ENCODE measurements at regions not wholly inside any gene's neighbourhood (a gene's known extent, or its start where the extent isn't known, plus 50 kb on each side); places are given as distances from the start of the nearest gene placed in this dataset.

DNA sequence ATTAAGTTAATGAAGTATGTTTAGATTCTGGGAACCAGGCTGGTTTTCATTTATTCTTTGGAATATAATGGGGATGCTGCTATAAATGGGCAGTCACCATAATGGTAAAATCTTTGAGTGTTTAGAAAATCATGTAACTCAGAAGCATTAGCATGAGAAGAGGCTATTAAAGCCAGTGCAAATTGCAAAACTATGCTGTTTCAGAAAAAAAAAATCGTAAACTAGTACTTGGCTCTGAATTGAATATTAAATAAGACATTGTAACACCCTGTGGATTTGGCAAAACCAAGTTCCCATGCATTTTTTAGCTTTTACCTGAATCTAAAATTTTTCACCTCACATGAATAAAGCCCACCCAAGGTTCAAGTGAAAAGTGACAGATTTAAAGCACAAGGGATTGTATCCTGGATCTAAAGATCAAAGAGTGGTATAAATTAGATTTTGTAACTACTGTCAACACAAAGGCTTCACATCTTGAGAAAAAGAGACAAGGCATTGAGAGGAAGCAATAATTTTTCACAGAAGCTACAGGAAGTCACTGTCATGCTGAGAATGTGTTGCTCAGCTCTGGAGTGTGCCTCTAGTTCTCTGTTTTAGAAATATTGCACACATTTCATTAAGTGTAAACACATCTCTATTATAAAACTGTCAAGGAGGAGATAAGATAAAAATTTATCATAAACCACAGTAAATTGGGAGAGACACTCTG is 142.2 kb downstream of the ABCA8 start:
- TF ChIP-seq, protein P1, sequence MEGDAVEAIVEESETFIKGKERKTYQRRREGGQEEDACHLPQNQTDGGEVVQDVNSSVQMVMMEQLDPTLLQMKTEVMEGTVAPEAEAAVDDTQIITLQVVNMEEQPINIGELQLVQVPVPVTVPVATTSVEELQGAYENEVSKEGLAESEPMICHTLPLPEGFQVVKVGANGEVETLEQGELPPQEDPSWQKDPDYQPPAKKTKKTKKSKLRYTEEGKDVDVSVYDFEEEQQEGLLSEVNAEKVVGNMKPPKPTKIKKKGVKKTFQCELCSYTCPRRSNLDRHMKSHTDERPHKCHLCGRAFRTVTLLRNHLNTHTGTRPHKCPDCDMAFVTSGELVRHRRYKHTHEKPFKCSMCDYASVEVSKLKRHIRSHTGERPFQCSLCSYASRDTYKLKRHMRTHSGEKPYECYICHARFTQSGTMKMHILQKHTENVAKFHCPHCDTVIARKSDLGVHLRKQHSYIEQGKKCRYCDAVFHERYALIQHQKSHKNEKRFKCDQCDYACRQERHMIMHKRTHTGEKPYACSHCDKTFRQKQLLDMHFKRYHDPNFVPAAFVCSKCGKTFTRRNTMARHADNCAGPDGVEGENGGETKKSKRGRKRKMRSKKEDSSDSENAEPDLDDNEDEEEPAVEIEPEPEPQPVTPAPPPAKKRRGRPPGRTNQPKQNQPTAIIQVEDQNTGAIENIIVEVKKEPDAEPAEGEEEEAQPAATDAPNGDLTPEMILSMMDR (IDR thresholded peaks at IDR 0.05; ENCODE audit: insufficient read depth, missing control alignments), result no peak
- DNase-seq (ENCODE audit: insufficient read length, low spot score), result no peak
- FAIRE-seq, result no peak

DNA sequence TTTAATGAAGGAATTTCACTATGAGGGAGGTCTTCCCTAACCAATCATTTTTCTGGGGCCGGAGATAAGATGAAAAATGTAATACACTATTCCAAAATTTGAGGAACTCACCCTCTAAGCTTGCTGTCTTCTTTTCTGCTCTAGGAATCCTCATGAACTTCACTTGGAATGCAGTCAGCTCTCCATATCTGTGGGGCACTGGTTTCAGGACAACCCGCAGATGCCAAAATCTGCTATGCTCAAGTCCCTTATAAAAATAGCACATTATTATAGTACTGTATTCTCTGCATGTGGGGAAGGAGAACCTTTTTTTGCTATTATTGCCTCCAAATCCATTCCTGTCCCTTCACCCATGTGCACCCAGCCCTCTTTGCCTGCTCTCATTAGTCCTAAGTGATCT is 146.0 kb downstream of the ABCA8 start:
- TF ChIP-seq, protein P1 (IDR thresholded peaks at IDR 0.05; ENCODE audit: insufficient read depth, missing control alignments), result no peak
- DNase-seq (ENCODE audit: insufficient read length, low spot score), result no peak
- FAIRE-seq, result no peak

DNA sequence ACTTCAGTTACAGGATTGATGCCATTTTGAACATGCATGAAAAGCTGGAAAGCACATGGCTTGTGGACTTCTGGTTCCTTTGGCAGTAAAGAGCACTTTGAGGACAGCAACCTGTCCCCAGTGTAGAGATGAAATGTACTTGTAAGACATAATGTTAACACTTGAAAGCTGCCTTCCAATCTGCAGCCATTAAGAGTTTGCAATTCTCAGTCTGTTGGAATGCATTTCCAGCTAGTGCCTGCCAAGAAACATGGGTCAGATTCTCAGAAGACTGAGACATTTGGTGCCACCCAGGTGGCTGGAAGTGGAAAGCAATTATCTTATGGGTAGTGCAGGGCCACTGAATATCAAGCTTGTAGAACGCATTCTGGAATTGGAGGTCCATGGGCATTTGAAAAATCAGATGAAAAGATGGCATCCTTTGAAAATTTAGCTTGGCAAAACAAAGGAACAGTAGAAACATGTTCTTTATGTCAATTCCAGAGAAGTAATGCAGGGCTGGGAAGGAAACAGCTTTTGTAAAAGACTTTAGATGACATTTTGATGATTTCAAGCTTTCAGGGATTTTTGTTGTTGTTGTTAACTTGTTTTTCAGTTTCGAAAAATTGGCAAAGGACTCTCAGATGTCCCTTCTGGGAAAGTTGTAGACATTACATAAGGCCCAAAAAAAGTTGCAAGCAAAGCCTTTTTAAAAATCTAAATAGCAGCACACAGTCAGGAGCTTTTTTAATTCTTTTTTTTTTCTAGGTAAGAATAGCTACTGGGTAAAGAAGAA is 147.0 kb downstream of the ABCA8 start:
- no peak for DNase-seq (ENCODE audit: insufficient read length, low spot score)
- TF ChIP-seq, protein P1 (IDR thresholded peaks at IDR 0.05; ENCODE audit: insufficient read depth, missing control alignments), result no peak
- no peak for FAIRE-seq

DNA sequence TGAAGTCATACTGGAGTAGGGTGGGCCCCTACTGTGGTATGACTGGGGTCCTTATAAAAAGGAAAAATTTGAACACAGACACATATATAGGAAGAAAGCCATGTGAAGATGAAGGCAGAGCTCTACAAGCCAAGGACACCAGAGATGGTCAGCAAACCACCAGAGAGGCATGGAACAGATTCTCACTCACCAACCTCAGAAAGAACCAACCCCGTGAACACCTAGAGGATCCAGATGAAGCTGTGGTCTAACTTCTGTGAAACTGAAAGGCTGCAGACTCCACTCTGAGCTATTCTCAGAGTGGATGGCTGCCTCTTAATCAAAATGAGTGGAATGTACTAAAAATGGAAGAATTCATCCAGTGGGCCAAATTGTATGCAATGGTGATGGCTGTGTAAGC is 149.6 kb downstream of the ABCA8 start:
- FAIRE-seq, result no peak
- DNase-seq (ENCODE audit: insufficient read length, low spot score), result no peak
- TF ChIP-seq, protein P1 (IDR thresholded peaks at IDR 0.05; ENCODE audit: insufficient read depth, missing control alignments), result no peak

DNA sequence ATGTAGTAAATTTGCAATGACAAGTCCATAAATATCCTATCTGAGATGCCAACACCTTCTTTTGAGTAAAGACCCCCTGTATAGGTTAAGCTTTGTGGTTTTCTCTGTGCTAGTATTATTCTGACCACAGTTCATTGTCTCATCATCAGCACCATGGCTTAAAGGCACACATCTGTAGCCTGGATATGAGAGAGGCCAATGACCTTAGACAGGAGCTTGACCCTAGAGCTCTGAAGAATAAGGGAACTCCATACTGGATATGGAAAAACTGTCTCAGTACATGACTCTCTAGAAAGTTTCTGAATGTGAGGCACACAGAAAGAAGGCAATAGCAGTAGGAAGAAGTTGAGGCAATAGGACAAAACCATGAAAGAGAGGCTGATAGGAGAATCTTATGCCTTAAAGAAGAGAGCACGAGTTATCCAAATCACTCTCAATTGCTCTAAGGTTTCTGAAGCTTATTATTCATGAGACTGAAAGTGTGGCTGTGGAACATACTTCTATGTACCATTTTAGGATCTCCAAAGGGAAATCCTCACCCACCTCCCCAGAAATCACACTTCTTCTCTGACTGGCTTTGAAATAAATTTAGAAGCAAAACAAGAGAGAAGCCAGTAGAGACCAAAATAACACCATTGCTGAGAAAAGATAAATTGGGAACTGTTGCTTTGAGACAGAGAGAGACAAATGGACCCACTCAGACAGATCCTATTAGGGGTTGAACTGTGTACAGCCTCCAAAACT is 150.2 kb downstream of the ABCA8 start:
- TF ChIP-seq, protein P1 (IDR thresholded peaks at IDR 0.05; ENCODE audit: insufficient read depth, missing control alignments), result no peak
- FAIRE-seq, result no peak
- DNase-seq (ENCODE audit: insufficient read length, low spot score), result no peak

DNA sequence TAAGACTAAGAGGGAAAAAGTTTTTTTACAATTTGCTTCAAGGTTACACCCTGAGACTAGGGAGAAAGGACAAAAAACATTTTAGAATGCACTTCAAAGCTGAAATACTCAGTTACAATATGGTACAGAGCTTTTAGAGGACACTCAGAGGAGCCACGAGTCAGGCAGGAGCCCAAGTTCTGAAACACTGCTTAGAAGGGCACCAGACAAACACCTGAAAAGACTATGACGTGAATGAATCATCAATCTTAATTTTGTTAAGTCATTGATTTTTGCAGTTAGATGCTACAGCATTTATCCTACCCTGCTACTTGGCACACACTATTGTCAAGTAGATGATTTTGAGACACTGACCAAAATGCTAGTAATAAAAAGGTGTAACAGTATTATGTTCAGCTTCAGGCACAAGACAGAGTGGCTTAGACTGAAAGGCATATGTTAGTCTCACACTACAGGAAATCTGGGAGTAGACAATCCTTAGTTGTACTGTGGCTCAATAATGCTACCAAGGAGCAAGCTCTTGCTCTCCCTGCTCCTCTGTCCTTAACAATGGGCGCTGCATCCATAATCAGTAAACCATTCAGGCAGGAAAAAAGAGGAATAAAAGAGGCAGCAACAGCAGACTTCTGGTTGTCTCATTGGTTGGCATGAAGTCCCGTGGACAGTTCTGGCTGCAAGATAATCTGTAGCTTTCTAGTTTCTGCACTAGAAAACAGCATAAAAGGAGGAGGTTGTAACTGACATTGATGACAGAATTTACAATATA is 151.8 kb downstream of the ABCA8 start:
- FAIRE-seq (no peak), DNase-seq (ENCODE audit: insufficient read length, low spot score) (no peak)
- TF ChIP-seq, protein P1 (IDR thresholded peaks at IDR 0.05; ENCODE audit: insufficient read depth, missing control alignments), result no peak
